DMS79 treated with DMSO at 0.1 percent for 48 hours (cell line): ENCODE measurements at regions not wholly inside any gene's neighbourhood (a gene's known extent, or its start where the extent isn't known, plus 50 kb on each side); places are given as distances from the start of the nearest gene placed in this dataset.
A peak's percentile ranks its signal among the peaks of the same experiment; 100 is the strongest.

Source experiments
- DNase-seq: peaks from one replicate; lab custom pipeline; 2025; lab: John Stamatoyannopoulos, UW

- DNase-seq = peak; percentile 47
Measured at GRCh38 chr15:70324001-70324974, 226.6 kb upstream of the TLE3 start.

- DNase-seq = peak; percentile 55
Measured at GRCh38 chr15:70323111-70323851, 225.6 kb upstream of the TLE3 start.

- no peak for DNase-seq
Measured at GRCh38 chr15:70322051-70322668, 224.4 kb upstream of the TLE3 start.

- no peak for DNase-seq
Measured at GRCh38 chr15:70321172-70321819, 223.6 kb upstream of the TLE3 start.

GRCh38 chr15:70320482-70320881 is 222.8 kb upstream of the TLE3 start:
- no peak for DNase-seq

- no peak for DNase-seq
Measured at GRCh38 chr15:70320077-70320476, 222.4 kb upstream of the TLE3 start.

GRCh38 chr15:70319466-70319865 is 221.7 kb upstream of the TLE3 start:
- DNase-seq = no peak

GRCh38 chr15:70318594-70319465 is 221.1 kb upstream of the TLE3 start:
- no peak for DNase-seq

- DNase-seq = no peak
Measured at GRCh38 chr15:70316059-70316600, 218.4 kb upstream of the TLE3 start.

GRCh38 chr15:70315431-70315830 is 217.7 kb upstream of the TLE3 start:
- no peak for DNase-seq

- no peak for DNase-seq
Measured at GRCh38 chr15:70314688-70315087, 217.0 kb upstream of the TLE3 start.

GRCh38 chr15:70314018-70314354 is 216.3 kb upstream of the TLE3 start:
- no peak for DNase-seq

GRCh38 chr15:70313099-70314017 is 215.6 kb upstream of the TLE3 start:
- DNase-seq = no peak

GRCh38 chr15:70311821-70312220 is 214.1 kb upstream of the TLE3 start:
- DNase-seq = no peak

- no peak for DNase-seq
Measured at GRCh38 chr15:70309716-70310115, 212.0 kb upstream of the TLE3 start.

GRCh38 chr15:70308735-70309434 is 211.2 kb upstream of the TLE3 start:
- DNase-seq = no peak

GRCh38 chr15:70308011-70308734 is 210.5 kb upstream of the TLE3 start:
- DNase-seq = no peak

- no peak for DNase-seq
Measured at GRCh38 chr15:70306582-70306981, 208.9 kb upstream of the TLE3 start.

- no peak for DNase-seq
Measured at GRCh38 chr15:70306081-70306480, 208.4 kb upstream of the TLE3 start.
